ENCODE measurements at regions not wholly inside any gene's neighbourhood (a gene's known extent, or its start where the extent isn't known, plus 50 kb on each side); places are given as distances from the start of the nearest gene placed in this dataset.

DNA sequence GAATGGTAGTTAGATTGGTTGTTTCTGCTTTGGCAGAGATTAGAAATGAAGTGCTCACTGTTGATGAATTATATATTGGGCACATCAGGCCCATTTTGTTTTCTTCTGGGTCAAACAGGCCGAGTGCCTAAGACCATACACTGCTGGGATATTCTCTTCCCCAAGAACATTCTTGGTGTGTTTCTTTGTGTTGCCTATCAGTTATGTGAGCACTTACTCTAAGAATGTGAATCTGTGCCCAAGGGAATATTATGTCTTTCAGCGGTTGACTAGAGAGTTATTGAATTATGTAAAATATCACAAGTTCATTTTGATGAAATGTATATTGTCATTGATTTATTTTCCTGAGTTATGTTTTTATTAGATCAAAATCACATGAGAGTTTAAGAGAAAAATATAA is 255.5 kb upstream of the SMIM30 start:
- POLR2A ChIA-PET = no interaction called here
- CTCF ChIA-PET = no interaction called here
- TF ChIP-seq HDGF (IDR thresholded peaks at IDR 0.05; ENCODE audit: borderline replicate concordance) = no peak
- no peak for DNase-seq (ENCODE audit: extremely low spot score)

- POLR2A ChIA-PET = no interaction called here
Measured at GRCh38 chr7:113371416-113372043, 253.2 kb upstream of the SMIM30 start.

GRCh38 chr7:113370910-113371309 is 252.6 kb upstream of the SMIM30 start:
- DNase-seq (ENCODE audit: extremely low spot score) = no peak
- ChIA-PET POLR2A (no interaction called here), CTCF (no interaction called here)
- TF ChIP-seq FOXK2 (IDR thresholded peaks at IDR 0.05) (no peak), FOXM1 (IDR thresholded peaks at IDR 0.05; ENCODE audit: borderline replicate concordance) (no peak), L3MBTL2 (conservative IDR thresholded peaks at IDR 0.05) (no peak), SP1 (IDR thresholded peaks at IDR 0.05) (no peak), CTBP1 (IDR thresholded peaks at IDR 0.05; ENCODE audit: borderline replicate concordance) (no peak), ARNT (IDR thresholded peaks at IDR 0.05) (no peak), NFRKB (IDR thresholded peaks at IDR 0.05) (no peak), TARDBP (IDR thresholded peaks at IDR 0.05) (no peak), ELF4 (IDR thresholded peaks at IDR 0.05) (no peak), SUZ12 (IDR thresholded peaks at IDR 0.05) (no peak), HDGF (IDR thresholded peaks at IDR 0.05; ENCODE audit: borderline replicate concordance) (no peak), BHLHE40 (IDR thresholded peaks at IDR 0.05; ENCODE audit: borderline replicate concordance) (no peak), FOXA1 (IDR thresholded peaks at IDR 0.05) (no peak)

More at GRCh38 chr7:113371416-113372043, 253.2 kb upstream of the SMIM30 start:
- no peak for DNase-seq (ENCODE audit: extremely low spot score)
- TF ChIP-seq HDGF (IDR thresholded peaks at IDR 0.05; ENCODE audit: borderline replicate concordance) = no peak
- TF ChIP-seq L3MBTL2 (conservative IDR thresholded peaks at IDR 0.05) = no peak
- TF ChIP-seq LEF1 (IDR thresholded peaks at IDR 0.05; ENCODE audit: borderline replicate concordance) = no peak
- TF ChIP-seq FOXK2 (IDR thresholded peaks at IDR 0.05) = no peak
- TF ChIP-seq, protein P1, sequence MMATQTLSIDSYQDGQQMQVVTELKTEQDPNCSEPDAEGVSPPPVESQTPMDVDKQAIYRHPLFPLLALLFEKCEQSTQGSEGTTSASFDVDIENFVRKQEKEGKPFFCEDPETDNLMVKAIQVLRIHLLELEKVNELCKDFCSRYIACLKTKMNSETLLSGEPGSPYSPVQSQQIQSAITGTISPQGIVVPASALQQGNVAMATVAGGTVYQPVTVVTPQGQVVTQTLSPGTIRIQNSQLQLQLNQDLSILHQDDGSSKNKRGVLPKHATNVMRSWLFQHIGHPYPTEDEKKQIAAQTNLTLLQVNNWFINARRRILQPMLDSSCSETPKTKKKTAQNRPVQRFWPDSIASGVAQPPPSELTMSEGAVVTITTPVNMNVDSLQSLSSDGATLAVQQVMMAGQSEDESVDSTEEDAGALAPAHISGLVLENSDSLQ (IDR thresholded peaks at IDR 0.05) = no peak
- TF ChIP-seq FOXM1 (IDR thresholded peaks at IDR 0.05; ENCODE audit: borderline replicate concordance) = no peak
- no peak for TF ChIP-seq FOXA1 (IDR thresholded peaks at IDR 0.05)
- TF ChIP-seq ELF4 (IDR thresholded peaks at IDR 0.05) = no peak
- TF ChIP-seq BHLHE40 (IDR thresholded peaks at IDR 0.05; ENCODE audit: borderline replicate concordance) = no peak
- TF ChIP-seq NFRKB (IDR thresholded peaks at IDR 0.05) = no peak
- TF ChIP-seq CTBP1 (IDR thresholded peaks at IDR 0.05; ENCODE audit: borderline replicate concordance) = no peak
- no peak for TF ChIP-seq SUZ12 (IDR thresholded peaks at IDR 0.05)
- no peak for TF ChIP-seq TARDBP (IDR thresholded peaks at IDR 0.05)
- no peak for TF ChIP-seq ZNF384 (IDR thresholded peaks at IDR 0.05)
- TF ChIP-seq SP1 (IDR thresholded peaks at IDR 0.05) = no peak
- CTCF ChIA-PET = no interaction called here

GRCh38 chr7:113368256-113368655 is 249.9 kb upstream of the SMIM30 start:
- TF ChIP-seq LEF1 (IDR thresholded peaks at IDR 0.05; ENCODE audit: borderline replicate concordance) = no peak
- no peak for TF ChIP-seq NFRKB (IDR thresholded peaks at IDR 0.05)
- TF ChIP-seq SP1 (IDR thresholded peaks at IDR 0.05) = no peak
- TF ChIP-seq L3MBTL2 (conservative IDR thresholded peaks at IDR 0.05) = no peak
- TF ChIP-seq, protein P1 (IDR thresholded peaks at IDR 0.05) = no peak
- no peak for TF ChIP-seq TARDBP (IDR thresholded peaks at IDR 0.05)
- TF ChIP-seq CTBP1 (IDR thresholded peaks at IDR 0.05; ENCODE audit: borderline replicate concordance) = no peak
- no peak for TF ChIP-seq FOXM1 (IDR thresholded peaks at IDR 0.05; ENCODE audit: borderline replicate concordance)
- no peak for TF ChIP-seq ZNF384 (IDR thresholded peaks at IDR 0.05)
- no peak for TF ChIP-seq HDGF (IDR thresholded peaks at IDR 0.05; ENCODE audit: borderline replicate concordance)
- TF ChIP-seq SUZ12 (IDR thresholded peaks at IDR 0.05) = no peak
- TF ChIP-seq ARNT (IDR thresholded peaks at IDR 0.05) = no peak
- no peak for DNase-seq (ENCODE audit: extremely low spot score)
- ChIA-PET CTCF (no interaction called here), POLR2A (no interaction called here)

- DNase-seq (ENCODE audit: extremely low spot score) = no peak
- POLR2A ChIA-PET = no interaction called here
- TF ChIP-seq FOXM1 (IDR thresholded peaks at IDR 0.05; ENCODE audit: borderline replicate concordance) = no peak
- TF ChIP-seq ZNF384 (IDR thresholded peaks at IDR 0.05) = no peak
- no peak for TF ChIP-seq ARNT (IDR thresholded peaks at IDR 0.05)
- no peak for TF ChIP-seq CTBP1 (IDR thresholded peaks at IDR 0.05; ENCODE audit: borderline replicate concordance)
- no peak for TF ChIP-seq FOXA1 (IDR thresholded peaks at IDR 0.05)
- no peak for TF ChIP-seq TARDBP (IDR thresholded peaks at IDR 0.05)
- no peak for TF ChIP-seq L3MBTL2 (conservative IDR thresholded peaks at IDR 0.05)
- no peak for TF ChIP-seq LEF1 (IDR thresholded peaks at IDR 0.05; ENCODE audit: borderline replicate concordance)
- no peak for TF ChIP-seq HDGF (IDR thresholded peaks at IDR 0.05; ENCODE audit: borderline replicate concordance)
- no peak for TF ChIP-seq FOXK2 (IDR thresholded peaks at IDR 0.05)
- TF ChIP-seq BHLHE40 (IDR thresholded peaks at IDR 0.05; ENCODE audit: borderline replicate concordance) = no peak
- no peak for TF ChIP-seq SP1 (IDR thresholded peaks at IDR 0.05)
- TF ChIP-seq ELF4 (IDR thresholded peaks at IDR 0.05) = no peak
- no peak for TF ChIP-seq NFRKB (IDR thresholded peaks at IDR 0.05)
- no peak for TF ChIP-seq SUZ12 (IDR thresholded peaks at IDR 0.05)
- TF ChIP-seq, protein P1 (IDR thresholded peaks at IDR 0.05) = no peak
- CTCF ChIA-PET = no interaction called here
Measured at GRCh38 chr7:113367041-113367586, 248.8 kb upstream of the SMIM30 start.

DNA sequence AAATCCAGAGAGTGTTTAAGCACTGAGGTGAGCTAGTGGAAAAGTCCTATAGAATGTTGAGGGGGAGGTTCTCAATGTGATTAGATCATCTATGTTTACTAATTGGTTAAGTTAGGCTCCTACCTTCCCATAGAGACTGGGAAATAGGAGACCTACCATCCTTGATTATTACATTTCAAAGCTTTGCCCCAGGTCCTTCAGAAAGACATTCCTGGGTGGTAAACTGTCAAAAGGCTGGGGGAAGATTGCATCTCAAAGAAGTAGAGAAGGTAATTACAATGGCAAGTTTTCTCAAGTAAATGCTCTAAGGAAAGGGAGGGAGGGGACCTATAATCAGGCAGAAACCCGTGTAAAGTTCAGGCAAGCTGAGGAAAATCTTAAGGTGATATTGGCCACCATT is 247.8 kb upstream of the SMIM30 start:
- DNase-seq (ENCODE audit: extremely low spot score) = no peak
- TF ChIP-seq LEF1 (IDR thresholded peaks at IDR 0.05; ENCODE audit: borderline replicate concordance) (no peak), ELF4 (IDR thresholded peaks at IDR 0.05) (no peak), BHLHE40 (IDR thresholded peaks at IDR 0.05; ENCODE audit: borderline replicate concordance) (no peak), ZNF384 (IDR thresholded peaks at IDR 0.05) (no peak), HDGF (IDR thresholded peaks at IDR 0.05; ENCODE audit: borderline replicate concordance) (no peak), SUZ12 (IDR thresholded peaks at IDR 0.05) (no peak), ARNT (IDR thresholded peaks at IDR 0.05) (no peak), SP1 (IDR thresholded peaks at IDR 0.05) (no peak), FOXK2 (IDR thresholded peaks at IDR 0.05) (no peak), FOXA1 (IDR thresholded peaks at IDR 0.05) (no peak), NFRKB (IDR thresholded peaks at IDR 0.05) (no peak), FOXM1 (IDR thresholded peaks at IDR 0.05; ENCODE audit: borderline replicate concordance) (no peak), L3MBTL2 (conservative IDR thresholded peaks at IDR 0.05) (no peak), TARDBP (IDR thresholded peaks at IDR 0.05) (no peak), CTBP1 (IDR thresholded peaks at IDR 0.05; ENCODE audit: borderline replicate concordance) (no peak)
- TF ChIP-seq, protein P1 (IDR thresholded peaks at IDR 0.05) = no peak
- ChIA-PET CTCF (no interaction called here), POLR2A (no interaction called here)

Measured in HEK293T (cell line).